ENCODE measurements at regions not wholly inside any gene's neighbourhood (a gene's known extent, or its start where the extent isn't known, plus 50 kb on each side); places are given as distances from the start of the nearest gene placed in this dataset.
"Not testable (repeated sequence)": the region's sequence is repeated elsewhere in the genome, so short reads cannot be mapped to it uniquely, and the experiment has no call there.

- intact Hi-C loops (cut with DNase I), result no loop called here
Measured at GRCh38 chr1:199612976-199613774, 414.3 kb upstream of the NR5A2 start.

GRCh38 chr1:199616947-199617346, 410.6 kb upstream of the NR5A2 start:
- H3K27me3 ChIP-seq, result no peaks in the 10 kb centered on the region
- no peaks in the 10 kb centered on the region for H3K4me1 ChIP-seq
- DNase-seq (ENCODE audit: extremely low spot score), result no peak
- intact Hi-C loops (cut with DNase I), result no loop called here
- no peak overlapping the region for H3K4me3 ChIP-seq
- no peak overlapping the region for H3K27ac ChIP-seq (replicated peaks in 1 of 4)
- H3K9me3 ChIP-seq, result no peaks in the 10 kb centered on the region
- WGBS, result 24% methylated on average over 1 of the region's 1 CpG
- no peaks in the 10 kb centered on the region for H3K36me3 ChIP-seq
- TF ChIP-seq POLR2A (IDR thresholded peaks at IDR 0.05; ENCODE audit: low read depth) (no peak), EP300 (IDR thresholded peaks at IDR 0.05) (no peak), POLR2AphosphoS5 (IDR thresholded peaks at IDR 0.05) (no peak), CTCF (IDR thresholded peaks at IDR 0.05) (no peak)

More at GRCh38 chr1:199612976-199613774, 414.3 kb upstream of the NR5A2 start:
- WGBS, result 71% methylated on average over 6 of the region's 6 CpGs
- Histone ChIP-seq H3K4me3 (no peak overlapping the region), H3K36me3 (no peaks in the 10 kb centered on the region), H3K27ac (replicated peaks in 1 of 4) (no peak overlapping the region), H3K27me3 (no peaks in the 10 kb centered on the region), H3K4me1 (no peaks in the 10 kb centered on the region), H3K9me3 (no peaks in the 10 kb centered on the region)
- TF ChIP-seq POLR2AphosphoS5 (IDR thresholded peaks at IDR 0.05) (no peak), POLR2A (IDR thresholded peaks at IDR 0.05; ENCODE audit: low read depth) (no peak)
- DNase-seq (ENCODE audit: extremely low spot score), result no peak

DNA sequence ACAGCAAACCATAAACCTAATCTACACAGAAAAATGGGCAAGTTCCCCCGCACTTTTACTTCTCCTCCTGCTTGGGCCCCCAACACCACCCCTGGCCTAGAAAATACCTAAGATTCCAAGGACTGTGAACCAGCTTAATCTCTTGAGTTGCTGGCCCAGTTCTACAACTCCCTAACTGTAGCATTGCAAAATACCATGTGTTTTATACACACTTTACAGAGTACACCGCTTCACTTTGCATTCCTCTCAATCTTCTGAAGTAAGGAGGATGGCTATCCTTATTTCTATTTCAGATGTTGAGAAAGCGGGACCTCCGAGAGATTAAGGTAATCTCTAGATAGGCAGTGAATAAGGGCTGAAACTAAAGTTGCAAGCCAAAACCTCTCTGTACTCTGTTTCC, 408.3 kb upstream of the NR5A2 start:
- no peaks in the 10 kb centered on the region for H3K36me3 ChIP-seq
- no peaks in the 10 kb centered on the region for H3K9me3 ChIP-seq
- TF ChIP-seq POLR2A (IDR thresholded peaks at IDR 0.05; ENCODE audit: low read depth) (no peak), POLR2AphosphoS5 (IDR thresholded peaks at IDR 0.05) (no peak), EP300 (IDR thresholded peaks at IDR 0.05) (no peak), CTCF (IDR thresholded peaks at IDR 0.05) (no peak)
- H3K27ac ChIP-seq (replicated peaks in 1 of 4), result no peak overlapping the region
- no peak for DNase-seq (ENCODE audit: extremely low spot score)
- H3K27me3 ChIP-seq, result no peaks in the 10 kb centered on the region
- 97% methylated on average over 4 of the region's 4 CpGs for WGBS
- H3K4me1 ChIP-seq, result no peaks in the 10 kb centered on the region
- no peak overlapping the region for H3K4me3 ChIP-seq
- intact Hi-C loops (cut with DNase I), result no loop called here

DNA sequence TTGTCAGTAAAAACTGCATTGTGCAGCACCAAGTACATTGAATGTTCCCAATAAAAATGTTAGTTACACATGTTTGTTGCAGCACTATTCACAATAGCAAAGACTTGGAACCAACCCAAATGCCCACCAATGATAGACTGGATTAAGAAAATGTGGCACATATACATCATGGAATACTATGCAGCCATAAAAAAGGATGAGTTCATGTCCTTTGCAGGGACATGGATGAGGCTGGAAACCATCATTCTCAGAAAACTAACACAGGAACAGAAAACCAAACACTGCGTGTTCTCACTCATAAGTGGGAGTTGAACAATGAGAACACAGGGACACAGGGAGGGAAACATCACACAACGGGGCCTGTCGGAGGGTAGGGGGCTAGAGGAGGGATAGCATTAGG, 401.3 kb upstream of the NR5A2 start:
- H3K27me3 ChIP-seq; H3K27ac ChIP-seq (replicated peaks in 1 of 4); intact Hi-C loops (cut with DNase I); H3K4me1 ChIP-seq; H3K4me3 ChIP-seq; H3K9me3 ChIP-seq; H3K36me3 ChIP-seq; DNase-seq (ENCODE audit: extremely low spot score): not testable (repeated sequence)
- 93% methylated on average over 3 of the region's 3 CpGs for WGBS

DNA sequence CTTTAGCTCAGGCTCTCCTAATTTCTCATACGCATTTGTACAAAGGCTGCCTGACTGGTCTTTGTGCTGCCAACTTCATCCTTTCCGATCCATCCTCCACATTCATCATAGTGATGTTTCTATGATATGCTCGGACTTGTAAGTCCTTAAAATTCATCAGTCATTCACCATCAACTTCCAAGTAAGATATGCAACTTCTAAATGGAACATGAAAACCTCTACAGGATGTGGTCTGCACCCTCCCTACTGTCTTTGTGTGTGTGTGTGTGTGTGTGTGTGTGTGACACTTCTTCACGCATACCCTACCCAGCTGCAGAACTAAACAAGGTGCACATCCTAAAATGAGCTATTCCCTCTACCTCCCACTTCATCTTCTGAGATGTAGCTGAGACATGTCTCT, 397.9 kb upstream of the NR5A2 start:
- WGBS, result 78% methylated on average over 4 of the region's 4 CpGs
- no peak for TF ChIP-seq EP300 (IDR thresholded peaks at IDR 0.05)
- no peak for TF ChIP-seq CTCF (IDR thresholded peaks at IDR 0.05)
- TF ChIP-seq POLR2AphosphoS5 (IDR thresholded peaks at IDR 0.05), result no peak
- no peak for TF ChIP-seq POLR2A (IDR thresholded peaks at IDR 0.05; ENCODE audit: low read depth)
- Histone ChIP-seq H3K4me1 (no peaks in the 10 kb centered on the region), H3K36me3 (no peaks in the 10 kb centered on the region), H3K4me3 (no peak overlapping the region), H3K9me3 (peaks cover 0 to 5% (median under 1%) of the 10 kb centered on the region in 4 donors), H3K27ac (replicated peaks in 1 of 4) (no peak overlapping the region), H3K27me3 (peaks cover 0 to 4% (median 0%) of the 10 kb centered on the region in 4 donors)
- intact Hi-C loops (cut with DNase I), result no loop called here
- no peak for DNase-seq (ENCODE audit: extremely low spot score)

DNA sequence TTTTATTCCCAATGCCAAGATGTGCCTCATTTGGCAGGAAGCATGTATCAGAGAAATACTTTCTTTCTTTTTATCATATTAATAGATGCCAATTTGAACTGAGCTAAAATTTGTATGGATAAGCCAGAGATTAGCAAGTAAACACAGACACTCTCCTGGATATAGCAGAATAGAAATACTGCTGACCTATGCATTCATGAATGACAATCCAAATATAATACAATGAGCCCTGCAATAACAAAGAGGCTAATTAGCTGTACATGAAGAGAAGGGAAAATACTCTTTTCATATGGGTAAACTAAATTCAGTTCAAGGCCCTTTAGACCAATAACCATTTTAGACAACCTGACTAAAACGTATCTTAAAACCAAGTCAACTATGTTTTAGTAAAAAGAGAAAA, 388.1 kb upstream of the NR5A2 start:
- WGBS, result 73% methylated on average over 1 of the region's 1 CpG
- intact Hi-C loops (cut with DNase I), result no loop called here

More for the DNA sequence above, 388.1 kb upstream of the NR5A2 start:
- H3K9me3 ChIP-seq, result peaks cover 0 to 12% (median 5%) of the 10 kb centered on the region in 4 donors
- no peak for TF ChIP-seq POLR2AphosphoS5 (IDR thresholded peaks at IDR 0.05)
- no peak for TF ChIP-seq CTCF (IDR thresholded peaks at IDR 0.05)
- TF ChIP-seq EP300 (IDR thresholded peaks at IDR 0.05), result no peak
- TF ChIP-seq POLR2A (IDR thresholded peaks at IDR 0.05; ENCODE audit: low read depth), result no peak
- no peak for DNase-seq (ENCODE audit: extremely low spot score)
- H3K27me3 ChIP-seq, result no peaks in the 10 kb centered on the region
- no peak overlapping the region for H3K27ac ChIP-seq (replicated peaks in 1 of 4)
- H3K4me3 ChIP-seq, result no peak overlapping the region
- H3K4me1 ChIP-seq, result no peaks in the 10 kb centered on the region
- no peaks in the 10 kb centered on the region for H3K36me3 ChIP-seq
